ENCODE measurements at regions not wholly inside any gene's neighbourhood (a gene's known extent, or its start where the extent isn't known, plus 50 kb on each side); places are given as distances from the start of the nearest gene placed in this dataset.

GRCh38 chr6:8352966-8353340 lies 82.4 kb downstream of the SLC35B3 start:
- no peak for ATAC-seq
- Histone ChIP-seq H4K20me1 (ENCODE audit: control insufficient read depth, insufficient read depth) (no peaks in the 10 kb centered on the region), H3K9me3 (replicated peaks; ENCODE audit: control insufficient read depth, insufficient read depth, low read length) (no peaks in the 10 kb centered on the region), H3K4me2 (ENCODE audit: control insufficient read depth, insufficient read depth) (no peak overlapping the region), H3K4me1 (ENCODE audit: control insufficient read depth, insufficient read depth, low read length) (no peaks in the 10 kb centered on the region), H3K27me3 (replicated peaks in 1 of 2; ENCODE audit: control insufficient read depth in 2 of 2, insufficient read depth in 2 of 2, low read length in 1 of 2) (no peaks in the 10 kb centered on the region), H3K79me2 (ENCODE audit: control insufficient read depth, insufficient read depth, low read length) (no peaks in the 10 kb centered on the region), H3K36me3 (ENCODE audit: control insufficient read depth in 2 of 2, insufficient read depth in 2 of 2, low read length in 1 of 2) (no peaks in the 10 kb centered on the region), H2AFZ (ENCODE audit: control insufficient read depth, low read depth, low read length) (no peak overlapping the region), H3K4me3 (no peak overlapping the region), H3K27ac (ENCODE audit: control insufficient read depth, insufficient read depth) (no peak overlapping the region), H3K9ac (ENCODE audit: control insufficient read depth, insufficient read depth, low read length) (no peak overlapping the region)
- ChIA-PET POLR2A (no interaction called here), RAD21 (ENCODE audit: unreplicated experiment) (no interaction called here), SMC1A (ENCODE audit: uncharacterized antibody, unreplicated experiment) (no interaction called here), CTCF (no interaction called here)
- in situ Hi-C loops (cut with MboI) (no loop called here), intact Hi-C loops (cut with micrococcal nuclease; ENCODE audit: unreplicated experiment) (no loop called here)
- 33% methylated on average over 4 of the region's 4 CpGs for WGBS (ENCODE audit: insufficient coverage, insufficient replicate concordance, low lambda C conversion rate, missing lambda C conversion rate)
- FAIRE-seq = no peak
- BruUV-seq (replicated peaks) = no TSS peak
- TF ChIP-seq RB1 (IDR thresholded peaks at IDR 0.05; ENCODE audit: borderline replicate concordance) = no peak
- DNase-seq (ENCODE audit: low read depth, low spot score) = no peak

- Histone ChIP-seq H3K27me3 (replicated peaks in 1 of 2; ENCODE audit: control insufficient read depth in 2 of 2, insufficient read depth in 2 of 2, low read length in 1 of 2) (no peaks in the 10 kb centered on the region), H3K9me3 (replicated peaks; ENCODE audit: control insufficient read depth, insufficient read depth, low read length) (no peaks in the 10 kb centered on the region), H3K4me1 (ENCODE audit: control insufficient read depth, insufficient read depth, low read length) (no peaks in the 10 kb centered on the region), H3K79me2 (ENCODE audit: control insufficient read depth, insufficient read depth, low read length) (no peaks in the 10 kb centered on the region), H3K27ac (ENCODE audit: control insufficient read depth, insufficient read depth) (no peak overlapping the region), H3K9ac (ENCODE audit: control insufficient read depth, insufficient read depth, low read length) (no peak overlapping the region), H2AFZ (ENCODE audit: control insufficient read depth, low read depth, low read length) (no peak overlapping the region), H4K20me1 (ENCODE audit: control insufficient read depth, insufficient read depth) (no peaks in the 10 kb centered on the region), H3K4me3 (no peak overlapping the region), H3K36me3 (ENCODE audit: control insufficient read depth in 2 of 2, insufficient read depth in 2 of 2, low read length in 1 of 2) (no peaks in the 10 kb centered on the region), H3K4me2 (ENCODE audit: control insufficient read depth, insufficient read depth) (no peak overlapping the region)
- ChIA-PET CTCF (no interaction called here), RAD21 (ENCODE audit: unreplicated experiment) (no interaction called here), SMC1A (ENCODE audit: uncharacterized antibody, unreplicated experiment) (no interaction called here), POLR2A (no interaction called here)
- WGBS (ENCODE audit: insufficient coverage, insufficient replicate concordance, low lambda C conversion rate, missing lambda C conversion rate) = 67% methylated on average over 1 of the region's 1 CpG
- FAIRE-seq (no peak), DNase-seq (ENCODE audit: low read depth, low spot score) (no peak), ATAC-seq (no peak)
- BruUV-seq (replicated peaks) = no TSS peak
- intact Hi-C loops (cut with micrococcal nuclease; ENCODE audit: unreplicated experiment) = no loop called here
- TF ChIP-seq WRNIP1 (IDR thresholded peaks at IDR 0.05; ENCODE audit: borderline replicate concordance, low read depth, low read length) = no peak
- no peak for TF ChIP-seq POLR2AphosphoS2 (IDR thresholded peaks at IDR 0.05; ENCODE audit: low read depth, low read length)
- no peak for TF ChIP-seq CHD1 (IDR thresholded peaks at IDR 0.05; ENCODE audit: low read depth, low read length)
- TF ChIP-seq CBFB (IDR thresholded peaks at IDR 0.05; ENCODE audit: low read depth) = no peak
- no peak for TF ChIP-seq MEF2A (IDR thresholded peaks at IDR 0.05; ENCODE audit: insufficient read depth, low read depth, low read length)
- no peak for TF ChIP-seq ZNF24 (IDR thresholded peaks at IDR 0.05)
- in situ Hi-C loops (cut with MboI) = no loop called here
These were observed 82.9 kb downstream of the SLC35B3 start for GRCh38 chr6:8352335-8352965.
